ENCODE measurements at regions not wholly inside any gene's neighbourhood (a gene's known extent, or its start where the extent isn't known, plus 50 kb on each side); places are given as distances from the start of the nearest gene placed in this dataset.
A peak's percentile ranks its signal among the peaks of the same experiment; 100 is the strongest.

GRCh38 chrX:113315927-113316326, 475.3 kb upstream of the AMOT start:
- no peak for TF ChIP-seq MXD4 (CRISPR knock-in tag; IDR thresholded peaks at IDR 0.05)
- TF ChIP-seq, protein P1, sequence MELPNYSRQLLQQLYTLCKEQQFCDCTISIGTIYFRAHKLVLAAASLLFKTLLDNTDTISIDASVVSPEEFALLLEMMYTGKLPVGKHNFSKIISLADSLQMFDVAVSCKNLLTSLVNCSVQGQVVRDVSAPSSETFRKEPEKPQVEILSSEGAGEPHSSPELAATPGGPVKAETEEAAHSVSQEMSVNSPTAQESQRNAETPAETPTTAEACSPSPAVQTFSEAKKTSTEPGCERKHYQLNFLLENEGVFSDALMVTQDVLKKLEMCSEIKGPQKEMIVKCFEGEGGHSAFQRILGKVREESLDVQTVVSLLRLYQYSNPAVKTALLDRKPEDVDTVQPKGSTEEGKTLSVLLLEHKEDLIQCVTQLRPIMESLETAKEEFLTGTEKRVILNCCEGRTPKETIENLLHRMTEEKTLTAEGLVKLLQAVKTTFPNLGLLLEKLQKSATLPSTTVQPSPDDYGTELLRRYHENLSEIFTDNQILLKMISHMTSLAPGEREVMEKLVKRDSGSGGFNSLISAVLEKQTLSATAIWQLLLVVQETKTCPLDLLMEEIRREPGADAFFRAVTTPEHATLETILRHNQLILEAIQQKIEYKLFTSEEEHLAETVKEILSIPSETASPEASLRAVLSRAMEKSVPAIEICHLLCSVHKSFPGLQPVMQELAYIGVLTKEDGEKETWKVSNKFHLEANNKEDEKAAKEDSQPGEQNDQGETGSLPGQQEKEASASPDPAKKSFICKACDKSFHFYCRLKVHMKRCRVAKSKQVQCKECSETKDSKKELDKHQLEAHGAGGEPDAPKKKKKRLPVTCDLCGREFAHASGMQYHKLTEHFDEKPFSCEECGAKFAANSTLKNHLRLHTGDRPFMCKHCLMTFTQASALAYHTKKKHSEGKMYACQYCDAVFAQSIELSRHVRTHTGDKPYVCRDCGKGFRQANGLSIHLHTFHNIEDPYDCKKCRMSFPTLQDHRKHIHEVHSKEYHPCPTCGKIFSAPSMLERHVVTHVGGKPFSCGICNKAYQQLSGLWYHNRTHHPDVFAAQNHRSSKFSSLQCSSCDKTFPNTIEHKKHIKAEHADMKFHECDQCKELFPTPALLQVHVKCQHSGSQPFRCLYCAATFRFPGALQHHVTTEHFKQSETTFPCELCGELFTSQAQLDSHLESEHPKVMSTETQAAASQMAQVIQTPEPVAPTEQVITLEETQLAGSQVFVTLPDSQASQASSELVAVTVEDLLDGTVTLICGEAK (IDR thresholded peaks at IDR 0.05), result peak; percentile 58; the same call in 1 of the 2 replicates
- TF ChIP-seq, protein P1 (CRISPR knock-in tag; IDR thresholded peaks at IDR 0.05), result no peak
- no peaks in the 10 kb centered on the region for H3K9me3 ChIP-seq (ENCODE audit: low read length)
- POLR2A ChIA-PET, result no interaction called here
- FAIRE-seq (no peak), ATAC-seq (no peak), DNase-seq (ENCODE audit: low spot score) (no peak)
- no peaks in the 10 kb centered on the region for H3K4me1 ChIP-seq (ENCODE audit: insufficient read depth, low read length)
- intact Hi-C loops (cut with micrococcal nuclease; ENCODE audit: unreplicated experiment), result no loop called here
- H3K79me2 ChIP-seq (ENCODE audit: insufficient read depth, low read length), result no peaks in the 10 kb centered on the region
- CTCF ChIA-PET (ENCODE audit: low intra/inter-chr PET ratio, low total read pairs), result no interaction called here
- H2AFZ ChIP-seq (ENCODE audit: low read length), result no peak overlapping the region
- BruUV-seq (replicated peaks), result no TSS peak
- in situ Hi-C loops (cut with HindIII; ENCODE audit: extremely low pct_ligation_motif_present, low pct_unique_long_range_greater_than_20kb), result no loop called here
- no peaks in the 10 kb centered on the region for H3K36me3 ChIP-seq (replicated peaks in 1 of 2; ENCODE audit: control insufficient read depth in 1 of 2, insufficient read depth in 2 of 2, low read length in 2 of 2)
- no peaks in the 10 kb centered on the region for H3K27me3 ChIP-seq (ENCODE audit: control insufficient read depth in 1 of 2, insufficient read depth in 2 of 2, low read length in 2 of 2)
- no peaks in the 10 kb centered on the region for H4K20me1 ChIP-seq (ENCODE audit: insufficient read depth, low read length)
- no peak overlapping the region for H3K4me3 ChIP-seq (replicated peaks in 1 of 3; ENCODE audit: insufficient read depth in 1 of 3, low read depth in 2 of 3, low read length in 3 of 3)
- WGBS (ENCODE audit: low lambda C conversion rate), result 0% methylated on average over 2 of the region's 2 CpGs
- H3K27ac ChIP-seq (ENCODE audit: extremely low read length, insufficient read depth, low read length), result no peak overlapping the region
- H3K4me2 ChIP-seq (ENCODE audit: low read depth, low read length), result no peak overlapping the region
- no peak overlapping the region for H3K9ac ChIP-seq (ENCODE audit: insufficient read depth, low read depth, low read length)
